SU-DHL-6 (cell line): ENCODE measurements at regions not wholly inside any gene's neighbourhood (a gene's known extent, or its start where the extent isn't known, plus 50 kb on each side); places are given as distances from the start of the nearest gene placed in this dataset.

Source experiments
- EZH2phosphoT487 ChIP-seq: fragments of 200-600 bp; sonication (generic), shearing (Covaris generic); conservative IDR thresholded peaks from 2 replicates; pipeline ENCODE4 v1.6.1; 2018; ENCODE audit warnings: mild to moderate bottlenecking, antibody characterized with exemption, low read length, moderate library complexity, mixed read lengths
- TF ChIP-seq, protein P1 (sequence below): fragments of 200-600 bp; sonication (generic); IDR thresholded peaks from one replicate; pipeline ENCODE4 v1.5.1; 2017; ENCODE audit warnings: antibody characterized with exemption, mild to moderate bottlenecking, low read length, moderate library complexity; ENCODE audit not compliant: insufficient read depth, poor library complexity, severe bottlenecking

GRCh38 chr5:54757541-54757940 lies 227.9 kb downstream of the ESM1 start:
- TF ChIP-seq, protein P1, sequence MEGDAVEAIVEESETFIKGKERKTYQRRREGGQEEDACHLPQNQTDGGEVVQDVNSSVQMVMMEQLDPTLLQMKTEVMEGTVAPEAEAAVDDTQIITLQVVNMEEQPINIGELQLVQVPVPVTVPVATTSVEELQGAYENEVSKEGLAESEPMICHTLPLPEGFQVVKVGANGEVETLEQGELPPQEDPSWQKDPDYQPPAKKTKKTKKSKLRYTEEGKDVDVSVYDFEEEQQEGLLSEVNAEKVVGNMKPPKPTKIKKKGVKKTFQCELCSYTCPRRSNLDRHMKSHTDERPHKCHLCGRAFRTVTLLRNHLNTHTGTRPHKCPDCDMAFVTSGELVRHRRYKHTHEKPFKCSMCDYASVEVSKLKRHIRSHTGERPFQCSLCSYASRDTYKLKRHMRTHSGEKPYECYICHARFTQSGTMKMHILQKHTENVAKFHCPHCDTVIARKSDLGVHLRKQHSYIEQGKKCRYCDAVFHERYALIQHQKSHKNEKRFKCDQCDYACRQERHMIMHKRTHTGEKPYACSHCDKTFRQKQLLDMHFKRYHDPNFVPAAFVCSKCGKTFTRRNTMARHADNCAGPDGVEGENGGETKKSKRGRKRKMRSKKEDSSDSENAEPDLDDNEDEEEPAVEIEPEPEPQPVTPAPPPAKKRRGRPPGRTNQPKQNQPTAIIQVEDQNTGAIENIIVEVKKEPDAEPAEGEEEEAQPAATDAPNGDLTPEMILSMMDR: no peak
- no peak for TF ChIP-seq EZH2phosphoT487
